HCT116 (cell line): ENCODE measurements at regions not wholly inside any gene's neighbourhood (a gene's known extent, or its start where the extent isn't known, plus 50 kb on each side); places are given as distances from the start of the nearest gene placed in this dataset.

ENCODE experiments used
- ATAC-seq: fragments of 200-7000 bp; cut with Tn5 transposase; 2 replicates; pipeline ENCODE4 v1.9.1; 2020; ENCODE audit warnings: mild to moderate bottlenecking, moderate library complexity
- BruUV-seq: library from RNA; stranded (reverse); fragments of 400-500 nt; replicated peaks from 2 replicates; lab custom pipeline; 2021; lab: Mats Ljungman, UMichigan
- CTCF ChIA-PET: fragments of 300-600 bp; sonication (Branson Sonifier 250); formaldehyde crosslinking; loops from one replicate; lab custom pipeline; 2021; ENCODE audit warnings: antibody characterized with exemption; lab: Charles Lee
- POLR2A ChIA-PET: fragments of 300-600, 350-600 bp; sonication (Branson Sonifier 250); formaldehyde crosslinking; loops from one replicate; lab custom pipeline; 2021; ENCODE audit warnings: antibody characterized with exemption; lab: Charles Lee
- RAD21 ChIA-PET, 2 experiments: fragments of 300-600 bp; sonication (Branson Sonifier 250); formaldehyde crosslinking; loops; one replicate each; lab custom pipeline; 2023; ENCODE audit warnings: low total read pairs in 2 of 2; ENCODE audit not compliant: uncharacterized antibody in 2 of 2, unreplicated experiment in 2 of 2, low non-redundant PET in 1 of 2; lab: Charles Lee
- DNase-seq: peaks from one replicate; pipeline ENCODE4 v3.0.0-alpha.2; 2010; ENCODE audit warnings: low read depth, low spot score
- H2AFZ ChIP-seq: fragments of 200-600 bp; shearing (Covaris generic), sonication (generic); 2 replicates; pipeline ENCODE4 v1.6.1; 2017; ENCODE audit warnings: low read depth, mixed run types, mixed read lengths, antibody characterized with exemption, low read length; ENCODE audit not compliant: poor library complexity, severe bottlenecking
- H3K27ac ChIP-seq: 2 replicates; pipeline ENCODE4 v1.5.1; 2012; ENCODE audit warnings: low read depth, low read length
- H3K27me3 ChIP-seq: fragments of 200-600 bp; sonication (generic); 2 replicates; pipeline ENCODE4 v1.6.1; 2016; ENCODE audit warnings: mixed run types, low read length, mixed read lengths; ENCODE audit not compliant: insufficient read depth
- H3K36me3 ChIP-seq, 2 experiments: fragments of 200-500 bp in 1 of 2; fragments of 200-600 bp in 1 of 2; sonication (Bioruptor generic) in 1 of 2; sonication (generic) in 1 of 2; 2 replicates each; pipeline versions ENCODE4 v1.5.1 to v1.6.1; 2014 to 2016; ENCODE audit warnings: low read length in 2 of 2, inconsistent platforms in 1 of 2, mixed read lengths in 1 of 2, mixed run types in 1 of 2; ENCODE audit not compliant: insufficient read depth in 2 of 2, control insufficient read depth in 1 of 2
- H3K4me1 ChIP-seq, 2 experiments: fragments of 200-600 bp in 1 of 2; sonication (generic) in 1 of 2; 2 replicates each; pipeline versions ENCODE4 v1.5.1 to v1.6.1; 2012 to 2017; ENCODE audit warnings: low read length in 2 of 2, inconsistent platforms in 1 of 2, mild to moderate bottlenecking in 1 of 2, mixed read lengths in 1 of 2, mixed run types in 1 of 2, moderate library complexity in 1 of 2; ENCODE audit not compliant: insufficient read depth in 2 of 2, control insufficient read depth in 1 of 2
- H3K4me2 ChIP-seq: fragments of 200-600 bp; sonication (generic); 2 replicates; pipeline ENCODE4 v1.6.1; 2017; ENCODE audit warnings: mixed run types, low read length, mixed read lengths
- H3K4me3 ChIP-seq, 2 experiments: fragments of 200-600 bp in 1 of 2; sonication (generic) in 1 of 2; replicated peaks in 1 of 2; 2 replicates each; pipeline ENCODE4 v1.5.1; 2011 to 2016; ENCODE audit warnings: low read length in 2 of 2, control low read depth in 1 of 2, low read depth in 1 of 2, mild to moderate bottlenecking in 1 of 2, mixed read lengths in 1 of 2, mixed run types in 1 of 2
- H3K79me2 ChIP-seq: fragments of 200-600 bp; sonication (generic); 2 replicates; pipeline ENCODE4 v1.6.1; 2017; ENCODE audit warnings: mild to moderate bottlenecking, mixed run types, low read length, moderate library complexity, mixed read lengths; ENCODE audit not compliant: insufficient read depth
- H3K9ac ChIP-seq: fragments of 200-600 bp; sonication (generic); 2 replicates; pipeline ENCODE4 v1.6.1; 2016; ENCODE audit warnings: low read length, mixed read lengths
- H3K9me2 ChIP-seq: fragments of 200-600 bp; sonication (generic), shearing (Covaris generic); 2 replicates; pipeline ENCODE4 v1.6.1; 2017; ENCODE audit warnings: mixed run types, mild to moderate bottlenecking, moderate library complexity; ENCODE audit not compliant: insufficient read depth
- H3K9me3 ChIP-seq, 2 experiments: fragments of 200-500 bp in 1 of 2; fragments of 200-600 bp in 1 of 2; sonication (Bioruptor generic) in 1 of 2; sonication (generic) in 1 of 2; 2 replicates each; pipeline ENCODE4 v1.6.1; 2014 to 2017; ENCODE audit warnings: low read length in 2 of 2, mixed read lengths in 2 of 2, inconsistent platforms in 1 of 2, low read depth in 1 of 2, mild to moderate bottlenecking in 1 of 2, mixed run types in 1 of 2, moderate library complexity in 1 of 2; ENCODE audit not compliant: control insufficient read depth in 1 of 2, insufficient read depth in 1 of 2
- H4K20me1 ChIP-seq: fragments of 200-600 bp; sonication (generic), shearing (Covaris generic); 2 replicates; pipeline ENCODE4 v1.6.1; 2017; ENCODE audit warnings: mixed run types, mild to moderate bottlenecking, moderate library complexity; ENCODE audit not compliant: insufficient read depth
- ATF3 ChIP-seq: IDR thresholded peaks from 2 replicates; pipeline ENCODE4 v1.6.1; 2012
- CBX3 ChIP-seq: IDR thresholded peaks from 2 replicates; pipeline ENCODE4 v1.6.1; 2012; ENCODE audit warnings: low read depth
- CTCF ChIP-seq, 3 experiments: fragments of 200-600 bp in 1 of 3; sonication (generic) in 1 of 3; IDR thresholded peaks in 2 of 3; conservative IDR thresholded peaks in 1 of 3; 2 replicates each; pipeline ENCODE4 v1.5.1; 2012 to 2017; ENCODE audit warnings: low read depth in 2 of 3, low read length in 2 of 3, antibody characterized with exemption in 1 of 3, borderline replicate concordance in 1 of 3, control low read depth in 1 of 3, mild to moderate bottlenecking in 1 of 3, mixed read lengths in 1 of 3, mixed run types in 1 of 3, moderate library complexity in 1 of 3; ENCODE audit not compliant: insufficient read depth in 1 of 3
- FOSL1 ChIP-seq: IDR thresholded peaks from 2 replicates; pipeline ENCODE4 v1.6.1; 2012; ENCODE audit warnings: low read depth
- JUND ChIP-seq: IDR thresholded peaks from 2 replicates; pipeline ENCODE4 v1.6.1; 2012
- MAX ChIP-seq: IDR thresholded peaks from 2 replicates; pipeline ENCODE4 v1.6.1; 2012
- POLR2AphosphoS5 ChIP-seq: IDR thresholded peaks from 2 replicates; pipeline ENCODE4 v1.6.1; 2011; ENCODE audit warnings: mild to moderate bottlenecking, low read depth, low read length, moderate library complexity
- REST ChIP-seq: IDR thresholded peaks from 2 replicates; pipeline ENCODE4 v1.6.1; 2012; ENCODE audit warnings: low read depth
- SIN3A ChIP-seq: IDR thresholded peaks from 2 replicates; pipeline ENCODE4 v1.6.1; 2012; ENCODE audit warnings: low read depth
- SP1 ChIP-seq: IDR thresholded peaks from 2 replicates; pipeline ENCODE4 v1.6.1; 2012; ENCODE audit warnings: low read depth
- SRF ChIP-seq: IDR thresholded peaks from 2 replicates; pipeline ENCODE4 v1.6.1; 2012; ENCODE audit warnings: low read depth
- TCF7L2 ChIP-seq: IDR thresholded peaks from 2 replicates; pipeline ENCODE4 v1.7.0; 2011; ENCODE audit warnings: borderline replicate concordance, inconsistent platforms; ENCODE audit not compliant: insufficient read depth, insufficient read length; ENCODE audit errors: extremely low read depth
- YY1 ChIP-seq: IDR thresholded peaks from 2 replicates; pipeline ENCODE4 v1.6.1; 2011; ENCODE audit warnings: low read length, low read depth, moderate library complexity, mild to moderate bottlenecking; ENCODE audit not compliant: insufficient replicate concordance; ENCODE audit errors: extremely low read depth
- ZBTB33 ChIP-seq: IDR thresholded peaks from 2 replicates; pipeline ENCODE4 v1.6.1; 2011; ENCODE audit warnings: mild to moderate bottlenecking, low read length, moderate library complexity; ENCODE audit not compliant: insufficient replicate concordance; ENCODE audit errors: extremely low read depth
- ZFX ChIP-seq: fragments of 450-650 bp; IDR thresholded peaks from 2 replicates; pipeline ENCODE4 v1.6.1; 2017
- intact Hi-C: fragments of 100-400 bp; cut with micrococcal nuclease; formaldehyde crosslinking; loops from 2 replicates; pipeline ENCODE4 v1.10.0; 2022

- Histone ChIP-seq H4K20me1 (no peaks in the 10 kb centered on the region), H3K27ac (no peak overlapping the region), H3K9ac (no peak overlapping the region)
- no peak for ATAC-seq
- CTCF ChIA-PET: no interaction called here
- intact Hi-C loops: no loop called here
- TF ChIP-seq SIN3A (no peak), MAX (no peak), REST (no peak), FOSL1 (no peak), CBX3 (no peak), JUND (no peak), SRF (no peak), CTCF (IDR thresholded peaks at IDR 0.05 in 2 of 3, conservative IDR thresholded peaks at IDR 0.05 in 1 of 3; ENCODE audit: borderline replicate concordance in 1 of 3, insufficient read depth in 1 of 3, low read depth in 2 of 3, low read length in 2 of 3) (no peak), POLR2AphosphoS5 (no peak), ZBTB33 (no peak), YY1 (no peak), SP1 (no peak), TCF7L2 (no peak), ATF3 (no peak), ZFX (no peak)
- TF ChIP-seq, all 23 proteins: peak for 0
- RAD21 ChIA-PET: no interaction called here
- H3K9me3 ChIP-seq: no peaks in the 10 kb centered on the region
- no peaks in the 10 kb centered on the region for H3K9me2 ChIP-seq
- H3K27me3 ChIP-seq: no peaks in the 10 kb centered on the region
- H3K79me2 ChIP-seq: no peaks in the 10 kb centered on the region
- no TSS peak for BruUV-seq
- H3K4me2 ChIP-seq: no peak overlapping the region
- H3K36me3 ChIP-seq: no peaks in the 10 kb centered on the region
- H2AFZ ChIP-seq: no peak overlapping the region
- no peaks in the 10 kb centered on the region for H3K4me1 ChIP-seq
- no peak overlapping the region for H3K4me3 ChIP-seq
- DNase-seq: no peak
- POLR2A ChIA-PET: no interaction called here
Observed at GRCh38 chrX:54659547-54659946, 129.5 kb downstream of the GNL3L start.
